ENCODE measurements at regions not wholly inside any gene's neighbourhood (a gene's known extent, or its start where the extent isn't known, plus 50 kb on each side); places are given as distances from the start of the nearest gene placed in this dataset.

DNA sequence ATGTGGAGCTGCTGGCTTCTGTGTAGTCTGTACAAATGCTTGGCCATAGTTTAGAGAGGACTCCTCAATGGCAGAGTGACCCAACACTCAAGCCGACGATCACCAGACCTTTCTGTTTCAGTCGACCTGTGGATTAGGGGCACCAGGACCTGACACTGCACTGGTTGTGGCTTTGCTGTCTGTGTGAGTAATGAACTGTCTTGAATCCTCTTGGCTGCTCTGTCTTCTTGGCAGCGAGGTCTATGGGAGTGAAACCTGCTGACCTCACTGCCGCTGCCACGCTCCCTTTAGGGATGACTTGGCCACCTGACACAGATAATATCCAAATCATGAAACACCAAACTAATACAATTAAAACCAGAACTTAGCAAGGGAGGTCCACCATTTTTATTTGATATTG lies 83.5 kb upstream of the C14orf180 start:
- no peak for DNase-seq (ENCODE audit: extremely low spot score)
- CTCF ChIA-PET = no interaction called here
- POLR2A ChIA-PET = no interaction called here
- TF ChIP-seq TARDBP (IDR thresholded peaks at IDR 0.05) = no peak
- no peak for TF ChIP-seq FOXK2 (IDR thresholded peaks at IDR 0.05)
- TF ChIP-seq ELF4 (IDR thresholded peaks at IDR 0.05) = no peak
- TF ChIP-seq FOXA1 (IDR thresholded peaks at IDR 0.05) = no peak
- TF ChIP-seq HDGF (IDR thresholded peaks at IDR 0.05; ENCODE audit: borderline replicate concordance) = no peak
- TF ChIP-seq SP1 (IDR thresholded peaks at IDR 0.05) = no peak
- no peak for TF ChIP-seq SUZ12 (IDR thresholded peaks at IDR 0.05)
- TF ChIP-seq ARNT (IDR thresholded peaks at IDR 0.05) = no peak
- no peak for TF ChIP-seq BHLHE40 (IDR thresholded peaks at IDR 0.05; ENCODE audit: borderline replicate concordance)
- TF ChIP-seq, protein P1, sequence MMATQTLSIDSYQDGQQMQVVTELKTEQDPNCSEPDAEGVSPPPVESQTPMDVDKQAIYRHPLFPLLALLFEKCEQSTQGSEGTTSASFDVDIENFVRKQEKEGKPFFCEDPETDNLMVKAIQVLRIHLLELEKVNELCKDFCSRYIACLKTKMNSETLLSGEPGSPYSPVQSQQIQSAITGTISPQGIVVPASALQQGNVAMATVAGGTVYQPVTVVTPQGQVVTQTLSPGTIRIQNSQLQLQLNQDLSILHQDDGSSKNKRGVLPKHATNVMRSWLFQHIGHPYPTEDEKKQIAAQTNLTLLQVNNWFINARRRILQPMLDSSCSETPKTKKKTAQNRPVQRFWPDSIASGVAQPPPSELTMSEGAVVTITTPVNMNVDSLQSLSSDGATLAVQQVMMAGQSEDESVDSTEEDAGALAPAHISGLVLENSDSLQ (IDR thresholded peaks at IDR 0.05) = no peak
- TF ChIP-seq CTBP1 (IDR thresholded peaks at IDR 0.05; ENCODE audit: borderline replicate concordance) = no peak
- no peak for TF ChIP-seq ZNF384 (IDR thresholded peaks at IDR 0.05)

DNA sequence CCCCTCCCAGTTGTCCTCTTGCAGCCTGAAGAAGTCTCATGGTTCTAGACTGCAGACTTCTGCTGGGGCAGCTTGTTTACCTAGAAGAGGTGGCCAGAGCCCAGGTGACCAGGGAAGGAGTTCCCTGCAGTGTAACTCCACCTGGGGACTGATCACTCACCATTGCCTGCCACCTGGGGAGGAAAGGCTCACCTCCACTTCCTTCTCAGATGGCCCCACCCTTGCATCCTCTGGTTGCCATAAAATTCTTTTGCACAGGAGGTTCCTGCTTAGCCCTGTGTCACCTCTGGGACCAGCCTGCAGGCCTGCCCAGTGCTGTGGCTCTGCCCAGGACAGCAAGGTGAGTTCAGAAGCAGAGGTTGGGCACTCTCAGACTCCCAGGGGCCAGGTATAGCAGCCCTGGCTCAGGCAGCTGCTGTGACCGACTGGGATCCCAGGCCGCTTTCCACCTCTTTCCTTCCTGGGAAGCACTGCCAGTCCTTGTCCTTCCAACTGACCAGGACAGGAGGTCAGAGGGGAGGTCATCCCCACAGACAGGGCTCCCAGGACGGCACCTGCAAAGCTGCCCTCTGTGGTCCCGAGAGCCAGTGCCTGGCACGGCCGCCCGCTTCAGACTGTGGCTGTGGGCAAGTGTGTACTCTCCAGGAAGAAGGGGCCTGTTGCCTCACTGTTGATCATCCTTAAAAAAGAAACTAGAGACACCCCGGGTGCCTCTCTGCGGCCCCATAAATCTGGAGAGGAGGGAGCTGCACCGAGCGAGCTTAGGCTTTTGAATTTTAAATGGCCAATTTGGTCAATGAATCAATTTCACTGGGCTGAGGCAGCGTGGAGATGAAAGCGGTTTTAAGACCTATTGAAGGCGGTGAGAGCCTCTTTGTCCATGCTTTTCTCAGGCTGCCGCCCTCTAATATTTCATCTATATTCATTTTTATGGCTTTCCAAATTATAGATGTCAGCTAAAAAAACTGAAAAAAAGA lies 79.5 kb upstream of the C14orf180 start:
- CTCF ChIA-PET = interaction anchor here (0.5 kb wide), 1 partner anchor 1017 kb away, joined by 5 read pairs; no protein-coding TSS in a partner anchor
- DNase-seq (ENCODE audit: extremely low spot score) = no peak
- TF ChIP-seq NFRKB (IDR thresholded peaks at IDR 0.05) (no peak), SP1 (IDR thresholded peaks at IDR 0.05) (no peak), HDGF (IDR thresholded peaks at IDR 0.05; ENCODE audit: borderline replicate concordance) (no peak), SUZ12 (IDR thresholded peaks at IDR 0.05) (no peak), ELF4 (IDR thresholded peaks at IDR 0.05) (no peak), ZNF384 (IDR thresholded peaks at IDR 0.05) (no peak), LEF1 (IDR thresholded peaks at IDR 0.05; ENCODE audit: borderline replicate concordance) (no peak), ARNT (IDR thresholded peaks at IDR 0.05) (no peak), FOXM1 (IDR thresholded peaks at IDR 0.05; ENCODE audit: borderline replicate concordance) (no peak), BHLHE40 (IDR thresholded peaks at IDR 0.05; ENCODE audit: borderline replicate concordance) (no peak)
- TF ChIP-seq, protein P1 (IDR thresholded peaks at IDR 0.05) = no peak
- POLR2A ChIA-PET = no interaction called here

DNA sequence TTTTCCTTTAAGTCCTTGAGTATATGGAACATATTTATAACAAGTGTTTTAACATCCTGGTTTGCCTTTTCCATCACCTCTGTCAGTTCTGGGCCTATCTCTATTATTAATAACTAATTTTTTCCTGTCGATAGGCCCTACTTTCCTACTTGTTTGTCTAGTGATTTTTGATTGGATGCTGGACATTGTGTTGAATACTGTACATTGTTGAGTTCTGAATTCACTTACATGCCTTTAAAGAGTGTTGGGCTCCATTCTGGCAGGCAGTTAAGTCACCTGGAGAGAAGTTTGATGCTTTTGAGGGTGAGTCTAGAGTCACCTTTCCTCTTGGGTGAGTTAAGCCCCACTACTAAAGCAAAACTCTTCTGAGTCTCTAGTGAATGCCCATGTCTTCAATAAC lies 77.5 kb upstream of the C14orf180 start:
- ChIA-PET CTCF (no interaction called here), POLR2A (no interaction called here)
- TF ChIP-seq ARNT (IDR thresholded peaks at IDR 0.05) = no peak
- TF ChIP-seq CTBP1 (IDR thresholded peaks at IDR 0.05; ENCODE audit: borderline replicate concordance) = no peak
- no peak for TF ChIP-seq BHLHE40 (IDR thresholded peaks at IDR 0.05; ENCODE audit: borderline replicate concordance)
- TF ChIP-seq ZNF384 (IDR thresholded peaks at IDR 0.05) = no peak
- no peak for TF ChIP-seq NFRKB (IDR thresholded peaks at IDR 0.05)
- TF ChIP-seq FOXA1 (IDR thresholded peaks at IDR 0.05) = no peak
- TF ChIP-seq FOXK2 (IDR thresholded peaks at IDR 0.05) = no peak
- no peak for TF ChIP-seq L3MBTL2 (conservative IDR thresholded peaks at IDR 0.05)
- TF ChIP-seq LEF1 (IDR thresholded peaks at IDR 0.05; ENCODE audit: borderline replicate concordance) = no peak
- TF ChIP-seq FOXM1 (IDR thresholded peaks at IDR 0.05; ENCODE audit: borderline replicate concordance) = no peak
- no peak for TF ChIP-seq SUZ12 (IDR thresholded peaks at IDR 0.05)
- no peak for TF ChIP-seq HDGF (IDR thresholded peaks at IDR 0.05; ENCODE audit: borderline replicate concordance)
- TF ChIP-seq ELF4 (IDR thresholded peaks at IDR 0.05) = no peak
- no peak for TF ChIP-seq SP1 (IDR thresholded peaks at IDR 0.05)
- TF ChIP-seq, protein P1 (IDR thresholded peaks at IDR 0.05) = no peak
- TF ChIP-seq TARDBP (IDR thresholded peaks at IDR 0.05) = no peak
- no peak for DNase-seq (ENCODE audit: extremely low spot score)

DNA sequence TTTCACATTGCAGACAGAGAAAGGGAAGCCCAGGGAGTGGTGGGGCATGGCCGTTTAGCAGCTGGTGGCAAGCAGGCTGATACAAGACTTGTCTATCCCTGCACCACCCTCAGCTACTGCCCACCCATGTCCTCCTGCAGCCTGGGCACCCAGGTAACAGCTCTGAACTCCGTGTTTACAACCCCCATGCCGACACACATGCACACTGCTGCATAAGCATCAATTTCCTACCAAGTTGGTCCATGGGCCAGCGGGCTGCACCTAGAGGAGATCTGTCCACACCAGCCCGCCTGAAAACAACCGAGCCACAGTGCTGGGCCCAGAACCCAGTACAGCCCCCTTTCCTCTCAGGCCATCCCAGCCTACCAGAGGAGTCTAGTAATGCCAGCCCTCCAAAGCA lies 75.9 kb upstream of the C14orf180 start:
- CTCF ChIA-PET = no interaction called here
- no peak for DNase-seq (ENCODE audit: extremely low spot score)
- TF ChIP-seq BHLHE40 (IDR thresholded peaks at IDR 0.05; ENCODE audit: borderline replicate concordance) (no peak), LEF1 (IDR thresholded peaks at IDR 0.05; ENCODE audit: borderline replicate concordance) (no peak), FOXM1 (IDR thresholded peaks at IDR 0.05; ENCODE audit: borderline replicate concordance) (no peak), ZNF384 (IDR thresholded peaks at IDR 0.05) (no peak), ELF4 (IDR thresholded peaks at IDR 0.05) (no peak), TARDBP (IDR thresholded peaks at IDR 0.05) (no peak)
- POLR2A ChIA-PET = no interaction called here

DNA sequence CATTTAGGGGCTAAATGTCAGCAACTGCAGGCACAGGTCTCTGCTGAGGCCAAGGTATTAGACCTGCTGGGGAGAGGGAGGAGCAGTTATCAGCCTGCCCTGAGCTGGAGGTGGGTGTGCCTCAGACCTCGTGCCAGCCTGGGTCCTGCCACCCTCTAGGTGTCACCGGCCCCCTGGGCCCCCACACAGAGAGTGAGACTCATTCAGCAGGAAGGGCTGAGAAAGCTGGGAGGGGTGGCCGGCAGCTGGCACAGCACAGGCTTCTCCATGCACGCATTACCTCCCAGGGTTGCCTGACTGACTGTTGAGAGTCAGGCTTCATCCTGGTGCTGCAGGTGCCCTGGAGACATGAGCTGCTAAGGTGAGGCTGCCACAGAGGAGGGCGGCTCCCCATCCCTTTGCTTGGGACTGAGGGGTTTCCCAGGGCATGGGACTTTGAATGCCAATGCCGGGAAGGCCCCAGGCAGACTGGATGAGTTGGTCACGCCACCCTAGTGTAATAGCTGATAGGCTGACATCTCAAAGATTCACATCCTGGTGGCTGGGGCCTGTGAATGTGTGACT lies 75.3 kb upstream of the C14orf180 start:
- CTCF ChIA-PET = no interaction called here
- TF ChIP-seq LEF1 (IDR thresholded peaks at IDR 0.05; ENCODE audit: borderline replicate concordance) (no peak), CTBP1 (IDR thresholded peaks at IDR 0.05; ENCODE audit: borderline replicate concordance) (no peak), NFRKB (IDR thresholded peaks at IDR 0.05) (no peak), L3MBTL2 (conservative IDR thresholded peaks at IDR 0.05) (no peak), SUZ12 (IDR thresholded peaks at IDR 0.05) (no peak), SP1 (IDR thresholded peaks at IDR 0.05) (no peak)
- TF ChIP-seq, protein P1 (IDR thresholded peaks at IDR 0.05) = no peak
- DNase-seq (ENCODE audit: extremely low spot score) = no peak
- POLR2A ChIA-PET = no interaction called here

Data from HEK293T (cell line).